ENCODE measurements at regions not wholly inside any gene's neighbourhood (a gene's known extent, or its start where the extent isn't known, plus 50 kb on each side); places are given as distances from the start of the nearest gene placed in this dataset.

- no peak for TF ChIP-seq EP300 (IDR thresholded peaks at IDR 0.05; ENCODE audit: borderline replicate concordance)
- no peak for TF ChIP-seq RAD21 (IDR thresholded peaks at IDR 0.05; ENCODE audit: low read depth)
- TF ChIP-seq REST (IDR thresholded peaks at IDR 0.05; ENCODE audit: low read depth), result no peak
- no peak for TF ChIP-seq USF1 (IDR thresholded peaks at IDR 0.05)
These were observed 74.2 kb upstream of the EGR2 start for GRCh38 chr10:62890395-62890794.

GRCh38 chr10:62887642-62888041, 71.5 kb upstream of the EGR2 start:
- TF ChIP-seq YY1 (IDR thresholded peaks at IDR 0.05; ENCODE audit: low read depth) (no peak), USF1 (IDR thresholded peaks at IDR 0.05) (no peak), TAF1 (IDR thresholded peaks at IDR 0.05; ENCODE audit: low read depth) (no peak)

- TF ChIP-seq NFIC (IDR thresholded peaks at IDR 0.05) (no peak), CEBPB (IDR thresholded peaks at IDR 0.05) (no peak), RAD21 (IDR thresholded peaks at IDR 0.05; ENCODE audit: low read depth) (no peak), TCF12 (IDR thresholded peaks at IDR 0.05; ENCODE audit: low read depth) (no peak), EP300 (IDR thresholded peaks at IDR 0.05; ENCODE audit: borderline replicate concordance) (no peak), YY1 (IDR thresholded peaks at IDR 0.05; ENCODE audit: low read depth) (no peak), REST (IDR thresholded peaks at IDR 0.05; ENCODE audit: low read depth) (no peak), TEAD4 (IDR thresholded peaks at IDR 0.05) (no peak), ZBTB7A (IDR thresholded peaks at IDR 0.05; ENCODE audit: low read depth) (no peak), USF1 (IDR thresholded peaks at IDR 0.05) (no peak), FOXM1 (IDR thresholded peaks at IDR 0.05; ENCODE audit: borderline replicate concordance, low read depth) (no peak), TAF1 (IDR thresholded peaks at IDR 0.05; ENCODE audit: low read depth) (no peak), MAX (IDR thresholded peaks at IDR 0.05) (no peak), CREB1 (IDR thresholded peaks at IDR 0.05; ENCODE audit: low read depth) (no peak), EGR1 (IDR thresholded peaks at IDR 0.05) (no peak)
These were observed 69.7 kb upstream of the EGR2 start for GRCh38 chr10:62885684-62886461.

GRCh38 chr10:62880162-62880561, 64.0 kb upstream of the EGR2 start:
- no peak for TF ChIP-seq YY1 (IDR thresholded peaks at IDR 0.05; ENCODE audit: low read depth)
- no peak for TF ChIP-seq MAX (IDR thresholded peaks at IDR 0.05)
- TF ChIP-seq TEAD4 (IDR thresholded peaks at IDR 0.05), result no peak
- no peak for TF ChIP-seq RAD21 (IDR thresholded peaks at IDR 0.05; ENCODE audit: low read depth)
- TF ChIP-seq TCF12 (IDR thresholded peaks at IDR 0.05; ENCODE audit: low read depth), result no peak
- no peak for TF ChIP-seq CREB1 (IDR thresholded peaks at IDR 0.05; ENCODE audit: low read depth)
- no peak for TF ChIP-seq NFIC (IDR thresholded peaks at IDR 0.05)
- no peak for TF ChIP-seq USF1 (IDR thresholded peaks at IDR 0.05)
- no peak for TF ChIP-seq TAF1 (IDR thresholded peaks at IDR 0.05; ENCODE audit: low read depth)
- TF ChIP-seq ZBTB7A (IDR thresholded peaks at IDR 0.05; ENCODE audit: low read depth), result no peak
- TF ChIP-seq CEBPB (IDR thresholded peaks at IDR 0.05), result no peak
- TF ChIP-seq REST (IDR thresholded peaks at IDR 0.05; ENCODE audit: low read depth), result no peak
- TF ChIP-seq EGR1 (IDR thresholded peaks at IDR 0.05), result no peak
- TF ChIP-seq EP300 (IDR thresholded peaks at IDR 0.05; ENCODE audit: borderline replicate concordance), result no peak
- TF ChIP-seq FOXM1 (IDR thresholded peaks at IDR 0.05; ENCODE audit: borderline replicate concordance, low read depth), result no peak
